H1 (cell line): ENCODE measurements at regions not wholly inside any gene's neighbourhood (a gene's known extent, or its start where the extent isn't known, plus 50 kb on each side); places are given as distances from the start of the nearest gene placed in this dataset.

Experiments
- CTCF ChIA-PET: fragments of 300-600 bp; sonication (Branson Sonifier 250); formaldehyde crosslinking; loops from one replicate; lab custom pipeline; 2021; ENCODE audit not compliant: partially characterized antibody; lab: Charles Lee
- POLR2A ChIA-PET: fragments of 300-600 bp; sonication (Branson Sonifier 250); formaldehyde crosslinking; loops from one replicate; lab custom pipeline; 2021; ENCODE audit warnings: inconsistent platforms; ENCODE audit not compliant: partially characterized antibody; lab: Charles Lee
- DNase-seq, 2 experiments: peaks; one replicate each; pipeline versions ENCODE4 v3.0.0 to v3.0.0-alpha.2; 2010 to 2022; ENCODE audit warnings: low spot score in 2 of 2, low read depth in 1 of 2, mixed read lengths in 1 of 2
- FAIRE-seq: peaks from 2 replicates; lab custom pipeline; 2011; peaks lifted over from hg19 to GRCh38; lab: Jason Lieb, UNC
- H2AFZ ChIP-seq: 2 replicates; pipeline ENCODE4 v1.8.1; 2012; ENCODE audit warnings: low read length, inconsistent platforms
- H2AK5ac ChIP-seq: 2 replicates; pipeline ENCODE4 v1.6.1; 2013; ENCODE audit warnings: low read depth, low read length
- H2BK120ac ChIP-seq: replicated peaks from 2 replicates; pipeline ENCODE3; 2013; ENCODE audit warnings: low read depth, low read length, inconsistent platforms
- H2BK12ac ChIP-seq: 2 replicates; pipeline ENCODE4 v1.6.1; 2013; ENCODE audit warnings: low read depth, low read length
- H2BK15ac ChIP-seq: 2 replicates; pipeline ENCODE4 v1.6.1; 2013; ENCODE audit warnings: low read length
- H2BK20ac ChIP-seq: 2 replicates; pipeline ENCODE4 v1.6.1; 2013; ENCODE audit warnings: low read length
- H2BK5ac ChIP-seq: 2 replicates; pipeline ENCODE4 v1.6.1; 2013; ENCODE audit warnings: low read depth, low read length
- H3K14ac ChIP-seq: 2 replicates; pipeline ENCODE4 v1.6.1; 2013; ENCODE audit warnings: inconsistent platforms; ENCODE audit not compliant: insufficient read length
- H3K18ac ChIP-seq: 2 replicates; pipeline ENCODE4 v1.6.1; 2013; ENCODE audit warnings: low read length; ENCODE audit errors: extremely low read depth
- H3K23ac ChIP-seq: 2 replicates; pipeline ENCODE4 v1.6.1; 2013; ENCODE audit warnings: inconsistent platforms; ENCODE audit not compliant: insufficient read length
- H3K23me2 ChIP-seq: 2 replicates; pipeline ENCODE4 v1.6.1; 2013; ENCODE audit warnings: low read depth, low read length
- H3K27ac ChIP-seq: 2 replicates; pipeline ENCODE4 v1.6.1; 2011; ENCODE audit warnings: low read depth, low read length, inconsistent platforms
- H3K27me3 ChIP-seq, 4 experiments: replicated peaks in 1 of 4; 1 replicate in 1 of 4; 2 replicates in 3 of 4; pipeline versions ENCODE4 v1.6.1 to v1.8.1; 2011 to 2013; ENCODE audit warnings: low read length in 3 of 4, mild to moderate bottlenecking in 3 of 4, inconsistent platforms in 2 of 4, mixed read lengths in 2 of 4, moderate library complexity in 1 of 4; ENCODE audit not compliant: control insufficient read depth in 3 of 4, insufficient read depth in 3 of 4; ENCODE audit errors: extremely low read depth in 1 of 4
- H3K36me3 ChIP-seq, 4 experiments: 2 replicates each; pipeline versions ENCODE4 v1.6.1 to v1.8.1; 2011 to 2013; ENCODE audit warnings: mild to moderate bottlenecking in 4 of 4, low read length in 3 of 4, moderate library complexity in 2 of 4, control low read depth in 1 of 4, inconsistent platforms in 1 of 4; ENCODE audit not compliant: insufficient read depth in 4 of 4, control insufficient read depth in 2 of 4
- H3K4ac ChIP-seq: replicated peaks from 2 replicates; pipeline ENCODE3; 2013; ENCODE audit warnings: low read length, low read depth, mixed read lengths, inconsistent platforms; ENCODE audit not compliant: insufficient read length
- H3K4me1 ChIP-seq, 4 experiments: replicated peaks in 1 of 4; 1 replicate in 1 of 4; 2 replicates in 3 of 4; pipeline versions ENCODE4 v1.6.1 to v1.8.1; 2011 to 2013; ENCODE audit warnings: low read length in 3 of 4, inconsistent platforms in 2 of 4, mixed read lengths in 1 of 4; ENCODE audit not compliant: insufficient read depth in 4 of 4, control insufficient read depth in 3 of 4
- H3K4me2 ChIP-seq, 2 experiments: 2 replicates each; pipeline versions ENCODE4 v1.6.1 to v1.8.1; 2011 to 2013; ENCODE audit warnings: low read depth in 2 of 2, low read length in 2 of 2, control low read depth in 1 of 2, inconsistent platforms in 1 of 2, mild to moderate bottlenecking in 1 of 2; ENCODE audit not compliant: insufficient read depth in 1 of 2
- H3K4me3 ChIP-seq, 4 experiments: fragments of 200-600, 300-600 bp in 1 of 4; sonication (generic), shearing (Covaris generic), sonication (Bioruptor Twin) in 1 of 4; 2 replicates each; pipeline versions ENCODE4 v1.5.1 to v1.8.1; 2011 to 2016; ENCODE audit warnings: low read length in 4 of 4, low read depth in 3 of 4, control low read depth in 2 of 4, inconsistent platforms in 2 of 4, mild to moderate bottlenecking in 2 of 4, mixed read lengths in 1 of 4, moderate library complexity in 1 of 4; ENCODE audit not compliant: insufficient read depth in 2 of 4; ENCODE audit errors: extremely low read depth in 1 of 4
- H3K56ac ChIP-seq: replicated peaks from 2 replicates; pipeline ENCODE3; 2013; ENCODE audit warnings: low read depth, mild to moderate bottlenecking, mixed read lengths, low read length, inconsistent platforms; ENCODE audit not compliant: insufficient read length
- H3K79me1 ChIP-seq: 2 replicates; pipeline ENCODE4 v1.6.1; 2013; ENCODE audit warnings: low read depth, low read length, control low read depth
- H3K79me2 ChIP-seq, 2 experiments: 2 replicates each; pipeline versions ENCODE4 v1.6.1 to v1.8.1; 2012 to 2013; ENCODE audit warnings: low read length in 2 of 2, mild to moderate bottlenecking in 2 of 2, inconsistent platforms in 1 of 2; ENCODE audit not compliant: insufficient read depth in 2 of 2, control insufficient read depth in 1 of 2
- H3K9ac ChIP-seq, 4 experiments: replicated peaks in 1 of 4; 1 replicate in 1 of 4; 2 replicates in 3 of 4; pipeline versions ENCODE4 v1.6.1 to v1.8.1; 2011 to 2013; ENCODE audit warnings: low read depth in 3 of 4, low read length in 3 of 4, control low read depth in 2 of 4, mild to moderate bottlenecking in 2 of 4, moderate library complexity in 2 of 4, inconsistent platforms in 1 of 4; ENCODE audit errors: extremely low read depth in 1 of 4
- H3K9me3 ChIP-seq, 2 experiments: 2 replicates each; pipeline versions ENCODE4 v1.6.1 to v1.8.1; 2012 to 2013; ENCODE audit warnings: mild to moderate bottlenecking in 2 of 2, moderate library complexity in 2 of 2, control low read depth in 1 of 2, inconsistent platforms in 1 of 2, low read depth in 1 of 2, low read length in 1 of 2, mixed read lengths in 1 of 2; ENCODE audit not compliant: insufficient read depth in 2 of 2
- H4K20me1 ChIP-seq, 2 experiments: replicated peaks in 1 of 2; 2 replicates each; pipeline versions ENCODE3 to v1.8.1; 2011 to 2013; ENCODE audit warnings: inconsistent platforms in 2 of 2, low read length in 2 of 2, mild to moderate bottlenecking in 1 of 2; ENCODE audit not compliant: insufficient read depth in 2 of 2, control insufficient read depth in 1 of 2
- H4K5ac ChIP-seq: 2 replicates; pipeline ENCODE4 v1.6.1; 2013; ENCODE audit warnings: low read length, low read depth, mixed read lengths, inconsistent platforms; ENCODE audit not compliant: insufficient read length
- H4K8ac ChIP-seq: 2 replicates; pipeline ENCODE4 v1.8.0; 2013; ENCODE audit warnings: mild to moderate bottlenecking, moderate library complexity, low read length, inconsistent platforms; ENCODE audit not compliant: insufficient read depth; ENCODE audit errors: extremely low read depth
- H4K91ac ChIP-seq: replicated peaks from 2 replicates; pipeline ENCODE3; 2013; ENCODE audit warnings: low read length, mixed read lengths, inconsistent platforms; ENCODE audit not compliant: insufficient read length
- HDAC6 ChIP-seq: IDR thresholded peaks from one replicate; pipeline ENCODE4 v1.7.1; 2012; ENCODE audit warnings: low read depth, mild to moderate bottlenecking, inconsistent platforms, low read length, moderate library complexity
- JUND ChIP-seq: IDR thresholded peaks from 2 replicates; pipeline ENCODE4 v1.6.1; 2011; ENCODE audit warnings: mild to moderate bottlenecking, improper control_type of control experiment, low read length
- SP1 ChIP-seq: IDR thresholded peaks from 2 replicates; pipeline ENCODE4 v1.6.1; 2011; ENCODE audit warnings: low read depth, low read length
- SP2 ChIP-seq: IDR thresholded peaks from 2 replicates; pipeline ENCODE4 v1.6.1; 2012; ENCODE audit warnings: mild to moderate bottlenecking, low read length, inconsistent platforms
- TBP ChIP-seq: IDR thresholded peaks from 2 replicates; pipeline ENCODE4 v1.6.1; 2011; ENCODE audit warnings: low read depth, low read length, improper control_type of control experiment
- YY1 ChIP-seq: IDR thresholded peaks from 2 replicates; pipeline ENCODE4 v1.6.1; 2011; ENCODE audit warnings: low read depth, mild to moderate bottlenecking, low read length
- ZNF274 ChIP-seq: IDR thresholded peaks from 2 replicates; pipeline ENCODE4 v1.7.0; 2012; ENCODE audit warnings: low read length, borderline replicate concordance; ENCODE audit errors: extremely low read depth
- WGBS, 2 experiments: shearing (Covaris generic) in 1 of 2; methylation state at CpG; one replicate each; pipeline versions ENCODE4 v1.1.6 to v1.1.7; 2013 to 2015; ENCODE audit warnings: low lambda C conversion rate in 2 of 2, mixed read lengths in 2 of 2, inconsistent platforms in 1 of 2, low coverage in 1 of 2, missing lambda C conversion rate in 1 of 2; ENCODE audit not compliant: insufficient replicate concordance in 2 of 2, insufficient coverage in 1 of 2, insufficient read length in 1 of 2; ENCODE audit errors: extremely low coverage in 1 of 2, missing lambda C conversion rate in 1 of 2; 5-methylcytosine and 5-hydroxymethylcytosine counted together
- TF ChIP-seq, protein P1 (sequence below): IDR thresholded peaks from 2 replicates; pipeline ENCODE4 v1.6.1; 2012; ENCODE audit warnings: inconsistent platforms

DNA sequence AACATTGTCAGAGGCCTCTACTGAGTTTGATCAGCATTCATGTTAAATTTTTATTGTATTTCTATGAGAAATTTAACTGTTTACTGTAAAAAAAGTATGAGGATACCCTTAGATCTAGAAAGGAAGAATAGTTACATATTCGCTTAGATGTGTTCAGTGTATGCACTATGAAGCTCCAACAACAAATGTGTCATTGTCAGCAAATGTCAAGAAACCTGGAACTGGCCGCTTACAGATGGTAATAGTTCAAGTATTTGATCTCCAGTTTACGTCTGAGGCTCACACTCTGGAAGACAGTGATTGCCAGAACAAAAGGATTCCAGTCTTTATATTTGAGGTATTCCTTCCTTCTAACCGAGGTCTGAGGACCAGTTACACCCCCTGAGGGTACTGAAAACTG lies 921.2 kb upstream of the LRRTM1 start:
- H3K14ac ChIP-seq: no peak overlapping the region
- no peaks in the 10 kb centered on the region for H3K79me1 ChIP-seq
- H3K23me2 ChIP-seq: no peaks in the 10 kb centered on the region
- no peak overlapping the region for H3K4me2 ChIP-seq
- no peak overlapping the region for H3K4me3 ChIP-seq
- no peak overlapping the region for H2AFZ ChIP-seq
- no peak overlapping the region for H4K5ac ChIP-seq
- no peak overlapping the region for H3K9ac ChIP-seq
- H3K79me2 ChIP-seq: no peaks in the 10 kb centered on the region
- no peak overlapping the region for H2BK15ac ChIP-seq
- H2AK5ac ChIP-seq: no peak overlapping the region
- WGBS, 2 experiments: 84% methylated on average over 4 of the region's 4 CpGs; no CpG with 5 or more reads in 1 of the 2 experiments
- H2BK120ac ChIP-seq: no peak overlapping the region
- H3K4ac ChIP-seq: no peak overlapping the region
- no peaks in the 10 kb centered on the region for H3K27me3 ChIP-seq
- FAIRE-seq (no peak), DNase-seq (no peak)
- POLR2A ChIA-PET: interaction anchor here (0.7 kb wide), 1 partner anchor 702 kb away, joined by 4 read pairs; no protein-coding TSS in a partner anchor
- H3K27ac ChIP-seq: no peak overlapping the region
- no peak overlapping the region for H3K56ac ChIP-seq
- no peaks in the 10 kb centered on the region for H4K20me1 ChIP-seq
- no peak overlapping the region for H3K23ac ChIP-seq
- no peaks in the 10 kb centered on the region for H3K9me3 ChIP-seq
- no peak overlapping the region for H2BK12ac ChIP-seq
- no peak overlapping the region for H2BK20ac ChIP-seq
- no peak overlapping the region for H2BK5ac ChIP-seq
- no peak overlapping the region for H4K91ac ChIP-seq
- H3K36me3 ChIP-seq: no peaks in the 10 kb centered on the region
- TF ChIP-seq SP2 (no peak), HDAC6 (no peak), JUND (no peak), TBP (no peak), ZNF274 (no peak), YY1 (no peak), SP1 (no peak)
- TF ChIP-seq, protein P1, sequence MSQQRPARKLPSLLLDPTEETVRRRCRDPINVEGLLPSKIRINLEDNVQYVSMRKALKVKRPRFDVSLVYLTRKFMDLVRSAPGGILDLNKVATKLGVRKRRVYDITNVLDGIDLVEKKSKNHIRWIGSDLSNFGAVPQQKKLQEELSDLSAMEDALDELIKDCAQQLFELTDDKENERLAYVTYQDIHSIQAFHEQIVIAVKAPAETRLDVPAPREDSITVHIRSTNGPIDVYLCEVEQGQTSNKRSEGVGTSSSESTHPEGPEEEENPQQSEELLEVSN: no peak
- H3K18ac ChIP-seq: no peak overlapping the region
- CTCF ChIA-PET: no interaction called here
- no peak overlapping the region for H4K8ac ChIP-seq
- H3K4me1 ChIP-seq: no peaks in the 10 kb centered on the region
